Suprapubic skin (tissue), 4 donors: ENCODE measurements at regions not wholly inside any gene's neighbourhood (a gene's known extent, or its start where the extent isn't known, plus 50 kb on each side); places are given as distances from the start of the nearest gene placed in this dataset.

ENCODE experiments used
- POLR2A ChIP-seq, 2 donors: fragments of 450-650 bp; IDR thresholded peaks; one replicate each; pipeline ENCODE4 v1.6.1; 2017; ENCODE audit warnings: antibody characterized with exemption in 2 of 2, mild to moderate bottlenecking in 2 of 2, moderate library complexity in 2 of 2
- POLR2AphosphoS5 ChIP-seq, 3 donors: sonication (generic); formaldehyde crosslinking; IDR thresholded peaks; one replicate each; pipeline ENCODE4 v1.6.1; 2017; ENCODE audit warnings: antibody characterized with exemption in 3 of 3
- TF ChIP-seq, protein P1 (sequence below), 2 donors: fragments of 200-600 bp in 1 of 2; fragments of 450-650 bp in 1 of 2; sonication (generic) in 1 of 2; IDR thresholded peaks; one replicate each; pipeline ENCODE4 v1.5.1; 2016 to 2019; ENCODE audit warnings: antibody characterized with exemption in 2 of 2, mild to moderate bottlenecking in 1 of 2, moderate library complexity in 1 of 2

DNA sequence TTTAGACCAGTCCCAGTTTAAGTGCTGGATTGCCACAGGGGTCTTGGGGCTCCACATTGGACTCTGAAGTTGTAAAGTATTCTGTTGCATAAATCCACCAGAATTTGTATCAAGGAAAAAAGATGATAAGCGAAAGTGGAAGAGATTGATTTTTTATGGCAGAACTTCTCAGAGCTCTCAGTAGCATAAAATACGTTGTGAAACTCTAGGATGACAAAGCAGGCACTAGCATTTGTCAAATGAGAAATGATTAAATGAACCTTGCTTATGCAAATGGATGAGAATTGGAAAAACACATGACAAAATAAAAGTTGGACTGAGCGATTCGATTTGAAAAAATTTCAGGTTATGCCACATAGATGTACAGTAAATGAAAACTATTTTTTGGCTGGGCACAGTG is 253.8 kb upstream of the RAB4A start:
- TF ChIP-seq, protein P1, sequence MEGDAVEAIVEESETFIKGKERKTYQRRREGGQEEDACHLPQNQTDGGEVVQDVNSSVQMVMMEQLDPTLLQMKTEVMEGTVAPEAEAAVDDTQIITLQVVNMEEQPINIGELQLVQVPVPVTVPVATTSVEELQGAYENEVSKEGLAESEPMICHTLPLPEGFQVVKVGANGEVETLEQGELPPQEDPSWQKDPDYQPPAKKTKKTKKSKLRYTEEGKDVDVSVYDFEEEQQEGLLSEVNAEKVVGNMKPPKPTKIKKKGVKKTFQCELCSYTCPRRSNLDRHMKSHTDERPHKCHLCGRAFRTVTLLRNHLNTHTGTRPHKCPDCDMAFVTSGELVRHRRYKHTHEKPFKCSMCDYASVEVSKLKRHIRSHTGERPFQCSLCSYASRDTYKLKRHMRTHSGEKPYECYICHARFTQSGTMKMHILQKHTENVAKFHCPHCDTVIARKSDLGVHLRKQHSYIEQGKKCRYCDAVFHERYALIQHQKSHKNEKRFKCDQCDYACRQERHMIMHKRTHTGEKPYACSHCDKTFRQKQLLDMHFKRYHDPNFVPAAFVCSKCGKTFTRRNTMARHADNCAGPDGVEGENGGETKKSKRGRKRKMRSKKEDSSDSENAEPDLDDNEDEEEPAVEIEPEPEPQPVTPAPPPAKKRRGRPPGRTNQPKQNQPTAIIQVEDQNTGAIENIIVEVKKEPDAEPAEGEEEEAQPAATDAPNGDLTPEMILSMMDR (IDR thresholded peaks at IDR 0.05) = no peak
- TF ChIP-seq POLR2AphosphoS5 (IDR thresholded peaks at IDR 0.05) (no peak), POLR2A (IDR thresholded peaks at IDR 0.05) (no peak)
